ENCODE measurements at regions not wholly inside any gene's neighbourhood (a gene's known extent, or its start where the extent isn't known, plus 50 kb on each side); places are given as distances from the start of the nearest gene placed in this dataset.
"Not testable (repeated sequence)": the region's sequence is repeated elsewhere in the genome, so short reads cannot be mapped to it uniquely, and the experiment has no call there.

- no peak for DNase-seq (ENCODE audit: low spot score)
Observed at GRCh38 chr7:89771003-89771636, 383.1 kb upstream of the STEAP1 start.

DNA sequence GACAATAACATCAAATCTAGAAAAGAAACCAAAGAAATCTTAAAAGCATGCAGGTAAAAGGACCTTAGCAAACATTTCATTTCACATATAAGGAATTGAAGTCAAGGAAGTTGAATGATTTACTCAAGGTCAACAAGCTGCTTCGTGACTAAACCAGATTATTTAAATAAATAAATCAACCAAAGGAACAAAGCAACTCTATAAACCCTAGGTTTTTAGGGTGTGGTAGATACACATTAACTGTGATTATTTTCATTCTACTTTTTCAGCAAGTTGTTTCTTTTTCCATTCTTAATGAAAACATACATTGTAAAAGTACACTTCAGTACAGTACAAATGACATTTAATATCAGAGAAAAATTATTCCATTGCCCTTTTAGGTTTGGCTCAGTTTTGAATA, 382.0 kb upstream of the STEAP1 start:
- DNase-seq (ENCODE audit: low spot score): no peak

- DNase-seq (ENCODE audit: low spot score): no peak
Observed at GRCh38 chr7:89773611-89774010, 380.7 kb upstream of the STEAP1 start.

GRCh38 chr7:89775459-89775858, 378.8 kb upstream of the STEAP1 start:
- no peak for DNase-seq (ENCODE audit: low spot score)

- no peak for DNase-seq (ENCODE audit: low spot score)
Observed at GRCh38 chr7:89776980-89777379, 377.3 kb upstream of the STEAP1 start.

DNA sequence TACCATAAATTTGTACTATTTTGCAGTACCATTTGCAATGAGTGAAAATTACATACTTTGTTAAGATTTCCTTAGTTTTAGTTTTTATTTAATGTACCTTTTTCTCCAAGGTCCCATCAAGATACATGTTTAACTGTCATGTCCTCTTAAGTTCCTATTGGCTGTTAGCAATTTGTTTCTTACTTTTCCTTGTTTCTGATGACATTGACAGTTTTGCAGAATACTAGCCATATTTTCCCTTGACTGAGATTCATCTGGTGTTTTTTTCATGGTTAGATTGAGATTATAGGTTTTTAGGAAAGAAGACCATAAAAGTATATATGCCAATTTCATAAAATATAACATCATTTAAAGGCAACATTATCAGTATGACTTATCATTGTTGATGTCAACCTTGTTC, 376.8 kb upstream of the STEAP1 start:
- DNase-seq (ENCODE audit: low spot score): no peak

DNA sequence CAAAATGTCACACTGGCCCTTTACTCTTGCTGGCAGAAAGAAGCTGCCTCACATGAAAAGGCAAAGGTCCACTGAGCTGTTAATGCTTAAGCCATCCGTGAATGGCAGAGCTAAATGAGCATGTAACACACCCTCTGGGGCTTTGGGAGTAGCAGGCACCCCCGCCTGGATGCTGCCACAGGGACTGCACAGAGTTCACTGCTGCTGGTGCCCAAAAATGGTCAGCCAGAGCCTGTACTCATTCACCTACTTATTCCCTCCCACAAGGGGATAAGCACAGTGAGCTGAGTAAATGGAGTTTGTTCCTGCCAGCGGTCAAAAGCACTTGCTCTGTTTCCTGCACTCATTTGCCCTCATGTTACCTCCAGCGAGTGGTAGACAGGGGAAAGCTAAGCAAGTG, 374.0 kb upstream of the STEAP1 start:
- no peak for DNase-seq (ENCODE audit: low spot score)

GRCh38 chr7:89796481-89796880, 357.8 kb upstream of the STEAP1 start:
- no peak for DNase-seq (ENCODE audit: low spot score)

DNA sequence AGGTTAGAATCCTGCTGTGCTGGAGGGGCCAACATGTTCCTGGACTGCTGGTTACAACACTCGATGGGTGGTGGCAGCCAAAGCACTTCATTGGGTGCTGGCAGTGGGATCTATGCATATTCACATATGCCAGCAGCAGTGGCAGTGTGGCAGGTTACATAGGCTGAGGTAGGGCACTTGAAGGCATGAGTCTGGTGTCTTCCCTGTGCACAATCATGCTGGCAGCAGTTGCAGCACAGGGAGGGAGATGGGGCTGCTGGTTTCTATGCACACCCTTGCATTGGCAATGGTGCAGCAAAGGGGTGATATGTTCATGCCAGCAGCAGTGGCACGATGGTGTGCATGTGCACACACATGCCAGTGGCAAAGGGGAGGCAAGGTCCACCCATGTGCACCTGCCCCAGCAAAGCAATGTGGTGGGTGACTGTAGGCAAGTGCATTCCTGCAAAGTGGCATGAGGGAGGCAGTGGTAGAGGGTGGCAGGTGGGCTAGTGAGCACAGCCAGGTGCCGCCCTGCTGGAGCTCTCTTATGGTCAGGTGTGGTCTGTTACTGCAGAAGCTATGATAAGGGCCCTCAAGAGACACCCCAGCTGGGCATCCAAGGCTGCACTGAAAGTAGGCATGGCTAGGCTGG, 356.2 kb upstream of the STEAP1 start:
- DNase-seq (ENCODE audit: low spot score): no peak

DNA sequence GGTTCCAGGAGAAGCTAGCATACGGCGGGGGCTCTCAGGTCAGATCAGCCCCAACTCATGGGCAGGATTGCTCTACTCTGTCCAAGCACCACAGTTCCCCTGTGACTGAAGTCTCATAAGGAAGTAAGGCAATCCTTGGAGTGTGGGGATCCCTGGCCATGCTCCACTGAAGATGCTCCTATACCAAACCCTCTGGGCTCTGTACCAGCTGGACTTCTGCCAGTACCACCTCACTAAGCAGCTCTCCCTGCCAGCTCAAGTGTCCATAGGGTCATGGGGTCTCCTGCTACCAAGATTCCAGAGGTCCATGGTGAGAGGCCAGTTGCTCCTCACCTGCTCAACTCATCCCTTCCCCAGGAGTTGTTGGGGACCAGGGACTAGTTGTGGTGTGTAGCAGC, 355.7 kb upstream of the STEAP1 start:
- no peak for DNase-seq (ENCODE audit: low spot score)

DNA sequence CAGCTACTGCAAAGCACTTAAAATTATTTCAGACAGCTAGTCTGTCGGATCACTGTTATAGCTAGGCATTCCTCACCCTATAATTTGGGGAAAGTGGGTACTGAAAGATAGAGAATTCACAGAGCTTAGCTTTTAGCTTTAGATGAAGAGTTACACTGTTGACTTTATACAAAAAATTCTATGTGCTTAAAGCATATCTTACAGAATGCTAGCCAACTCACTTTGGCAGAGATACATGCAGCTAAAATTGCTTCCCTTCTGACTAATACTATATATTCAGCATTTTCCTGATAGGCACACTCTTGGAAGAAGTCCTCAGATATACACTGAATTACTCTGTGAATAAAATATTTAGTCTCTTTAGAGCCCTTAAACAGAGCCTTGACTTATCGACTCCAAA, 353.5 kb upstream of the STEAP1 start:
- no peak for DNase-seq (ENCODE audit: low spot score)

DNA sequence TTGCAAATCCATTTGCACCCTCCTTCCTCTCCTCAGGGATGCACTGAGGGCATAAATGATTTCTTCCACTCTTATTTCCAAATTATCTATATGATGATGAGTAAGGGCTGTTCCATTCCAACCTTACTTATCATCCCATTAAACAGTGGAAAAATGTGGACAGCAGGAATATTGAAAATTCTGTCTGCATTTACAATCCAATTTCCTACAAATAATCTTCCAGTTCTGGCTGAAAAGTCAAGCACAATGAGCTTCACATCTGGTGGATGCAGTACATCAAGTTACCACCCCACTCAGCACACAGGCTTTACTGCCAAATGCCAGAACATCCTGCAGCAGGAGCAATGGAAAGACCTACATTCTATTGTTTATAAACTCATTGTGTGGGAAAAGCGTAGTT, 345.0 kb upstream of the STEAP1 start:
- DNase-seq (ENCODE audit: low spot score): no peak

GRCh38 chr7:89813081-89813480, 341.2 kb upstream of the STEAP1 start:
- DNase-seq (ENCODE audit: low spot score): no peak

- DNase-seq (ENCODE audit: low spot score): no peak
Observed at GRCh38 chr7:89826121-89826520, 328.1 kb upstream of the STEAP1 start.

- no peak for DNase-seq (ENCODE audit: low spot score)
Observed at GRCh38 chr7:89826557-89826956, 327.7 kb upstream of the STEAP1 start.

DNA sequence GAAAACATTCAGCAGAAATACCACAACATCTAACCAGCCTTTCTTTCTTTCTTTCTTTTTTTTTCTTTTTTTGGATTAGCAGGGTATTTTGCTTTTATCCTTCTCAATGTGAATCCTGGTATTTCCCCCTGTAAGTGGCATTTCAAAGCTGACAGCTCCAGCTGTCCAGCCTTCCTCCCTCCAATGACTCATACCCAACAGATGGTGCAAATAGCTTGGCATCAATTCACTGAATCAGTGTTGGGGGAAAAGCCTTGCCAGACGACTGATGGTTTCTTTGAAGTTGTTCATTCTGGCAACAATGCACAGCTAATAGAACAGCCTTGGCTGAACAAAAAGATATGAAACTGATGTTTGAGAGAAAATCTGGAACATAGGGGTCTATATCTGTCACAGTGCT, 316.8 kb upstream of the STEAP1 start:
- DNase-seq (ENCODE audit: low spot score): peak; percentile 14

GRCh38 chr7:89839329-89839728, 314.9 kb upstream of the STEAP1 start:
- DNase-seq (ENCODE audit: low spot score): no peak

- no peak for DNase-seq (ENCODE audit: low spot score)
Observed at GRCh38 chr7:89845952-89846351, 308.3 kb upstream of the STEAP1 start.

DNA sequence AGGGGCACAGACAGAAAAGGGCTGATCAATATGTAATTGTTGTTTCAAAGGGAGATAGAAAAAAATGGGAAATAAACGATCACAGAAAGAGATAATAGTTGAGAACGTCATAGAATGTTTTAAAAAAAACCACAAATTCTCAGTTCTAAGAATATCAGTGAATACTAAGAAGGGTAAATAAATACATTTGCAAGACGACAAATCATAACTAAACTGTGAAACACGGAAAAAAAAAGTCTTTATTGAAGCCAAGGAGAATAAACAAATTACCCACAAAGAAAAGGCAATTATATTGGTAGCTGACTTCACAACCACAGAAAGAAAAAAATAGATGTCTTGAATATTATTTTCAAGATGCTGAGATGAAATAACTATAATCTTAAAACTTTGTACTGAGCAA, 305.2 kb upstream of the STEAP1 start:
- DNase-seq (ENCODE audit: low spot score): no peak

DNA sequence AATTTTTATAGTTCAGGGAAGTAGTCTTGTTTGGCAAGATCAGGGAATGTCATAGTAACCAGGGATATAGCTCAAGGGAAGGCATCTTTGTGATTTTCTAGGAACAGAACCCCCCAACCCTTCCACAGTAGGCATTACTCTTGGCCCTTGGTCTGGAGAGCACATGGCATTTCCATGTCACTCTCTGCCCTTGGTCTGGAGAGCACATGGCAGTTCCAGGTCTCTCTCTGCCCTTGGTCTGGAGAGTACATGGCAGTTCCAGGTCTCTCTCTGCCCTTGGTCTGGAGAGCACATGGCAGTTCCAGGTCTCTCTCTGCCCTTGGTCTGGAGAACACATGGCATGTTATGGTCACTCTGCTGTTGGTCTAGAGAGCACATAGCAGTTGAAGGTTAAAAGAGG, 297.2 kb upstream of the STEAP1 start:
- DNase-seq (ENCODE audit: low spot score): not testable (repeated sequence)

GRCh38 chr7:89857767-89858166, 296.5 kb upstream of the STEAP1 start:
- DNase-seq (ENCODE audit: low spot score): no peak

GRCh38 chr7:89887489-89887888, 266.8 kb upstream of the STEAP1 start:
- DNase-seq (ENCODE audit: low spot score): no peak

DNA sequence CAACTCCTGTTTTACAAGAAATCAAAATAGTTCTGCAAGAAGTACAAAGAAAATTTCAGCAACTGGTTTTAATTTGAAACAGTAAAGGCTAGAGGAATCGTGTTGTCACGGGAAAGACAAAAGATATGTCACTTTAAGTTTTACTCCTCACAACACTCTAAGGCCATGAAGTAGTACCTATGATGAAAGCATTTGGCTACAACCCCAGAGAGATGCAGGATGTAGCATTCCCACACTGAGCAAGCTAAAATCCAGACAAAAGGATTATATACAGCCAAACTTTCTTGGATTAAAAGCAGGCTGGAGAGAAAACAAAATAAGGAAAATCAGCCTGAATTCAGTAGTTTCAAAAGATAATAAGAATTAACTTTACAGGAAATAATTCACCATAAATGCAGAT, 245.5 kb upstream of the STEAP1 start:
- no peak for DNase-seq (ENCODE audit: low spot score)

- no peak for DNase-seq (ENCODE audit: low spot score)
Observed at GRCh38 chr7:89914711-89915110, 239.6 kb upstream of the STEAP1 start.
